ENCODE measurements at regions not wholly inside any gene's neighbourhood (a gene's known extent, or its start where the extent isn't known, plus 50 kb on each side); places are given as distances from the start of the nearest gene placed in this dataset.
"Not testable (repeated sequence)": the region's sequence is repeated elsewhere in the genome, so short reads cannot be mapped to it uniquely, and the experiment has no call there.

DNA sequence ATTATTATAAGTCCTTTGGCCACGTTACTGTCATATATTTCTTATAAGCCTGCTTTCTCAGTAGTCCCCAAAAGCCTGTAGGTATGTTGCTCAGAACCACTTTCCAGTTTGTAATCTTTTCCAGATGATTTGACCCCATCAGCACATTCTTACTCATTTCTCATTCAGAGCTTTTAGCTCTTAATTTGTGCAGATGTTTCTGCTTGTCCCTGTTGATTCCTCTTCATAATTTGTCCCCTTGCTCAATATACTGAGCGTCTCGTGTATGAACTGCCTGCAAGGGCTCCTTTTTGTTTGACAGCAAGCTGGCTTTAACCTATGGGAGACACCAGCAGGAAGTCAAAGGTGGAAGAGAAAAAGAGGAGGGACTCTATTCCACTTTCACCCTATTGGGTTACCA lies 733.8 kb upstream of the GJE1 start:
- no peak overlapping the region for H3K4me3 ChIP-seq
- no peaks in the 10 kb centered on the region for H3K27me3 ChIP-seq
- H3K27ac ChIP-seq, result no peak overlapping the region
- whole genome bisulfite sequencing, 2 donors (ENCODE audit: low coverage in 1 of 2), result 63 to 80% methylated on average over 3 of the region's 3 CpGs
- TF ChIP-seq POLR2AphosphoS5 (IDR thresholded peaks at IDR 0.05) (no peak), EP300 (IDR thresholded peaks at IDR 0.05) (no peak), POLR2A (IDR thresholded peaks at IDR 0.05) (no peak), CTCF (IDR thresholded peaks at IDR 0.05) (no peak)
- peaks cover 0 to 16% (median 0%) of the 10 kb centered on the region in 3 donors for H3K4me1 ChIP-seq
- H3K36me3 ChIP-seq, result no peaks in the 10 kb centered on the region
- no peaks in the 10 kb centered on the region for H3K9me3 ChIP-seq
- no peak for ATAC-seq

GRCh38 chr6:141395443-141396008 lies 737.2 kb upstream of the GJE1 start:
- TF ChIP-seq CTCF (IDR thresholded peaks at IDR 0.05) (no peak), POLR2A (IDR thresholded peaks at IDR 0.05) (no peak), EP300 (IDR thresholded peaks at IDR 0.05) (no peak), POLR2AphosphoS5 (IDR thresholded peaks at IDR 0.05) (no peak)
- 78% methylated on average over 1 of the region's 9 CpGs; no CpG with 5 or more reads in 1 of the 2 donors for WGBS, 2 donors (ENCODE audit: low coverage in 1 of 2)

GRCh38 chr6:141394565-141395051 lies 738.1 kb upstream of the GJE1 start:
- Histone ChIP-seq H3K36me3 (no peaks in the 10 kb centered on the region), H3K27ac (no peak overlapping the region), H3K27me3 (no peaks in the 10 kb centered on the region), H3K4me3 (no peak overlapping the region), H3K9me3 (no peaks in the 10 kb centered on the region), H3K4me1 (no peaks in the 10 kb centered on the region)
- no CpG with 5 or more reads among the region's 13 CpGs for WGBS, 2 donors (ENCODE audit: low coverage in 1 of 2)
- no peak for ATAC-seq
- TF ChIP-seq EP300 (IDR thresholded peaks at IDR 0.05) (no peak), POLR2AphosphoS5 (IDR thresholded peaks at IDR 0.05) (no peak), POLR2A (IDR thresholded peaks at IDR 0.05) (no peak), CTCF (IDR thresholded peaks at IDR 0.05) (no peak)

More at GRCh38 chr6:141395443-141396008, 737.2 kb upstream of the GJE1 start:
- no peak overlapping the region for H3K27ac ChIP-seq
- H3K27me3 ChIP-seq, result no peaks in the 10 kb centered on the region
- H3K36me3 ChIP-seq, result no peaks in the 10 kb centered on the region
- no peaks in the 10 kb centered on the region for H3K9me3 ChIP-seq
- H3K4me3 ChIP-seq, result no peak overlapping the region
- no peaks in the 10 kb centered on the region for H3K4me1 ChIP-seq
- no peak for ATAC-seq

DNA sequence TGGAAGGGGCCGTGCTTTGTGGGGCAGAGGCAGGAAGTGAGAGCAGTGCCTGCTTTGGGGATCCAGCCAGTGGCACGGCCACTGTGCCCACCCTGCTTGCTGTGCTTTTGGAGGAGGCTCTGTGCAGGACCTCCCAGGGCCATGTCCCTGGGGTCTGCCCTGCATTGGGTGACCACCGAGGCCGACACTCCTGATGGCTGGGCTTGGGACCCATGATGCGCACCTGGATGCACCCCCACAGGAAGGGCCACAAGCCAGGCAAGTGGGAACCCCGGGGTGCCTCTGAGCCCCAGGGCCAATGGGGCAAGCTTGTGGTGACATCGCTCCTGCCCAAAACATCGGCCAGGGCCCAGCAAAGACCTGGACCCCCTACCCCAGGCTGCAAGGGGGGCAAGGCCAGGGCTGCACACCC lies 738.6 kb upstream of the GJE1 start:
- TF ChIP-seq CTCF (IDR thresholded peaks at IDR 0.05) (no peak), POLR2AphosphoS5 (IDR thresholded peaks at IDR 0.05) (no peak), EP300 (IDR thresholded peaks at IDR 0.05) (no peak), POLR2A (IDR thresholded peaks at IDR 0.05) (no peak)
- 100% methylated on average over 2 of the region's 8 CpGs; no CpG with 5 or more reads in 1 of the 2 donors for WGBS, 2 donors (ENCODE audit: low coverage in 1 of 2)

DNA sequence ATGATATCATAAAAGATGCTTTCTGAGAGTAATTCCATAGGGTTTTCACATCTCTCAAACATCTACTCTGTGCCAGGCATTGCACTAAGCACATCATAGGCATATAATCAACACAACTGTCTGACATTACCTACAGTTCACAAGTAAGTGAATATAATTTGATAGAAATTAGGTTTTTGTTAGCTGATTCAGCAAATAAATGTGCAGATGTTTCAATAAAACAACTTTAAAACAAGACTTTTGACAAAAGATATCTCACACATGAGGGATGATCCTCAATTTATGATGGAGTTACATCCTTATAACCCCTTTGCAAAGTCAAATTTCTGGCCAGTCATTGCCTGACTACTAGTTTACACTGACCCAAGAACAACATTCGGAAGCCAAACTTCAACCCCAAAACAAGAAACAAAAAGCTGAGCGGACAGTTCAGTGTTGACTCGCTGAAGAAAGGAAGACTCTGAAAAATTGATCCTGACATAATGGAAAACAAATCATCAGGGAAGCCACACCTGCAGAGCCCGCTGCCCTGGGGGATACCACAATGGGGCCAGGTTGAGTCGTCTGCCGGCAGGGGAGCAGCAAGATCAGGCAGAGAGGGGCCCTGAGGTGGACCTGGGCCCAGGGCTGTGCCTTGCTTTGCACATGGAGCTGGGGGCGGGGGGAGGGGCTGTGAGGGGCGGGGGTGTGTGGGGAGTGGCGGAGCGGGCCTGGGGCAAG lies 739.2 kb upstream of the GJE1 start:
- H3K27me3 ChIP-seq, result no peaks in the 10 kb centered on the region
- WGBS, 2 donors (ENCODE audit: low coverage in 1 of 2), result 100% methylated on average over 3 to 5 of the region's 10 CpGs
- ATAC-seq, result no peak
- no peaks in the 10 kb centered on the region for H3K36me3 ChIP-seq
- no peaks in the 10 kb centered on the region for H3K9me3 ChIP-seq
- H3K4me3 ChIP-seq, result no peak overlapping the region
- H3K27ac ChIP-seq, result no peak overlapping the region
- TF ChIP-seq POLR2A (IDR thresholded peaks at IDR 0.05) (no peak), CTCF (IDR thresholded peaks at IDR 0.05) (no peak), EP300 (IDR thresholded peaks at IDR 0.05) (no peak), POLR2AphosphoS5 (IDR thresholded peaks at IDR 0.05) (no peak)
- no peaks in the 10 kb centered on the region for H3K4me1 ChIP-seq

More for the DNA sequence above, 738.6 kb upstream of the GJE1 start:
- Histone ChIP-seq H3K4me3 (no peak overlapping the region), H3K36me3 (no peaks in the 10 kb centered on the region), H3K27me3 (no peaks in the 10 kb centered on the region), H3K27ac (no peak overlapping the region), H3K4me1 (no peaks in the 10 kb centered on the region), H3K9me3 (no peaks in the 10 kb centered on the region)
- no peak for ATAC-seq

GRCh38 chr6:141391135-141391534 lies 741.6 kb upstream of the GJE1 start:
- WGBS, 2 donors (ENCODE audit: low coverage in 1 of 2), result 79 to 90% methylated on average over 2 of the region's 2 CpGs
- H3K27ac ChIP-seq, H3K4me3 ChIP-seq, H3K27me3 ChIP-seq, H3K4me1 ChIP-seq, ATAC-seq, H3K36me3 ChIP-seq, H3K9me3 ChIP-seq: not testable (repeated sequence)
